Endothelial cell of umbilical vein (primary cell): ENCODE measurements at regions not wholly inside any gene's neighbourhood (a gene's known extent, or its start where the extent isn't known, plus 50 kb on each side); places are given as distances from the start of the nearest gene placed in this dataset.

ENCODE experiments used
- BruUV-seq: library from RNA; stranded (reverse); fragments of 400-500 nt; replicated peaks from 2 replicates; lab custom pipeline; 2021; lab: Mats Ljungman, UMichigan
- CTCF ChIA-PET: fragments of 300-600, 350-600 bp; sonication (Branson Sonifier 250); formaldehyde crosslinking; loops from one replicate; lab custom pipeline; 2021; ENCODE audit warnings: antibody characterized with exemption, inconsistent platforms; lab: Charles Lee
- POLR2A ChIA-PET: fragments of 300-600, 350-600 bp; sonication (Branson Sonifier 250); formaldehyde crosslinking; loops from one replicate; lab custom pipeline; 2021; ENCODE audit warnings: antibody characterized with exemption, inconsistent platforms; lab: Charles Lee
- DNase-seq: peaks from one replicate; pipeline ENCODE4 v3.0.0-alpha.2; 2011; ENCODE audit warnings: low read depth, low spot score
- FAIRE-seq: peaks from 2 replicates; lab custom pipeline; 2011; peaks lifted over from hg19 to GRCh38; lab: Jason Lieb, UNC
- H2AFZ ChIP-seq: 2 replicates; pipeline ENCODE4 v1.6.0; 2012; ENCODE audit warnings: low read depth, low read length, control low read depth, inconsistent platforms
- H3K27ac ChIP-seq: 2 replicates; pipeline ENCODE4 v1.5.1; 2011; ENCODE audit warnings: low read depth, mild to moderate bottlenecking, control low read depth, low read length, moderate library complexity; ENCODE audit not compliant: insufficient read depth
- H3K27me3 ChIP-seq, 2 experiments: 2 replicates each; pipeline versions ENCODE4 v1.6.0 to v1.6.1; 2011; ENCODE audit warnings: low read length in 2 of 2, mixed read lengths in 1 of 2; ENCODE audit not compliant: control insufficient read depth in 2 of 2, insufficient read depth in 2 of 2
- H3K36me3 ChIP-seq, 2 experiments: 2 replicates in 1 of 2; 3 replicates in 1 of 2; pipeline ENCODE4 v1.5.1; 2011; ENCODE audit warnings: low read length in 2 of 2, mild to moderate bottlenecking in 1 of 2, moderate library complexity in 1 of 2; ENCODE audit not compliant: control insufficient read depth in 2 of 2, insufficient read depth in 2 of 2; ENCODE audit errors: extremely low read depth in 1 of 2
- H3K4me1 ChIP-seq: 3 replicates; pipeline ENCODE4 v1.5.1; 2011; ENCODE audit warnings: mild to moderate bottlenecking, low read length; ENCODE audit not compliant: control insufficient read depth, insufficient read depth; ENCODE audit errors: extremely low read depth
- H3K4me2 ChIP-seq: 2 replicates; pipeline ENCODE4 v1.6.1; 2011; ENCODE audit warnings: low read length, control low read depth, mixed read lengths; ENCODE audit not compliant: insufficient read depth
- H3K4me3 ChIP-seq, 3 experiments: fragments of 200-600 bp in 1 of 3; sonication (generic), shearing (Covaris generic) in 1 of 3; replicated peaks in 1 of 3; 2 replicates each; pipeline ENCODE4 v1.5.1; 2011 to 2016; ENCODE audit warnings: control low read depth in 3 of 3, low read length in 3 of 3, mild to moderate bottlenecking in 2 of 3, inconsistent platforms in 1 of 3, low read depth in 1 of 3, moderate library complexity in 1 of 3; ENCODE audit not compliant: insufficient read depth in 1 of 3
- H3K79me2 ChIP-seq: 2 replicates; pipeline ENCODE4 v1.6.0; 2012; ENCODE audit warnings: low read length, inconsistent platforms; ENCODE audit not compliant: control insufficient read depth, insufficient read depth
- H3K9ac ChIP-seq: replicated peaks from 2 replicates; pipeline ENCODE3; 2011; ENCODE audit warnings: low read length, control low read depth; ENCODE audit not compliant: insufficient read depth; ENCODE audit errors: extremely low read depth
- H3K9me1 ChIP-seq: replicated peaks from 3 replicates; pipeline ENCODE4 v1.6.0; 2011; ENCODE audit warnings: mild to moderate bottlenecking, low read length; ENCODE audit not compliant: control insufficient read depth, insufficient read depth; ENCODE audit errors: extremely low read depth
- H3K9me3 ChIP-seq: replicated peaks from 2 replicates; pipeline ENCODE4 v1.5.1; 2012; ENCODE audit warnings: low read length, inconsistent platforms; ENCODE audit not compliant: control insufficient read depth, insufficient read depth
- H4K20me1 ChIP-seq: replicated peaks from 2 replicates; pipeline ENCODE3; 2011; ENCODE audit warnings: mild to moderate bottlenecking, low read length; ENCODE audit not compliant: control insufficient read depth, insufficient read depth; ENCODE audit errors: extremely low read depth
- EZH2 ChIP-seq: IDR thresholded peaks from 2 replicates; pipeline ENCODE4 v1.6.1; 2012; ENCODE audit warnings: borderline replicate concordance, low read depth, mild to moderate bottlenecking, moderate library complexity, low read length, inconsistent platforms; ENCODE audit not compliant: severe bottlenecking
- FOS ChIP-seq: IDR thresholded peaks from 2 replicates; pipeline ENCODE4 v1.6.1; 2011; ENCODE audit warnings: mild to moderate bottlenecking, low read length, moderate library complexity, borderline replicate concordance; ENCODE audit not compliant: insufficient read depth
- GATA2 ChIP-seq: IDR thresholded peaks from 2 replicates; pipeline ENCODE4 v1.7.0; 2011; ENCODE audit warnings: low read depth, mild to moderate bottlenecking, moderate library complexity, mixed read lengths, low read length; ENCODE audit not compliant: insufficient read length, insufficient read depth
- JUN ChIP-seq: IDR thresholded peaks from 2 replicates; pipeline ENCODE4 v1.6.1; 2011; ENCODE audit warnings: borderline replicate concordance, low read depth; ENCODE audit not compliant: insufficient read length, insufficient read depth
- MAX ChIP-seq: IDR thresholded peaks from 2 replicates; pipeline ENCODE4 v1.6.1; 2011; ENCODE audit not compliant: insufficient read depth, insufficient read length
- MYC ChIP-seq: IDR thresholded peaks from one replicate; pipeline ENCODE4 v1.6.1; 2011; ENCODE audit warnings: mild to moderate bottlenecking, low read depth, low read length
- POLR2A ChIP-seq: IDR thresholded peaks from 2 replicates; pipeline ENCODE4 v1.6.1; 2012; ENCODE audit warnings: low read depth, mild to moderate bottlenecking, control low read depth, low read length
- POLR2AphosphoS5 ChIP-seq: IDR thresholded peaks from 2 replicates; pipeline ENCODE4 v1.6.1; 2012; ENCODE audit warnings: low read depth, mild to moderate bottlenecking, control low read depth, low read length, moderate library complexity; ENCODE audit not compliant: insufficient read depth
- dilution Hi-C: fragments of 300-500 bp; cut with MboI; formaldehyde crosslinking; loops from one replicate; pipeline ENCODE4 v1.15.0; 2019; ENCODE audit warnings: low sequenced_read_pairs; ENCODE audit not compliant: extremely low pct_ligation_motif_present
- intact Hi-C: fragments of 100-400 bp; cut with micrococcal nuclease; formaldehyde crosslinking; loops from one replicate; pipeline ENCODE4 v1.10.0; 2022
- TF ChIP-seq, protein P1 (sequence below), 2 donors: IDR thresholded peaks; 1 replicate in 1 of 2; 2 replicates in 1 of 2; pipeline ENCODE4 v1.5.1; 2011; ENCODE audit warnings: low read length in 2 of 2, mild to moderate bottlenecking in 2 of 2, moderate library complexity in 2 of 2, control low read depth in 1 of 2, inconsistent platforms in 1 of 2, low read depth in 1 of 2; ENCODE audit not compliant: insufficient read depth in 1 of 2; ENCODE audit errors: extremely low read depth in 1 of 2

- no peaks in the 10 kb centered on the region for H3K9me3 ChIP-seq
- H3K9ac ChIP-seq, result no peak overlapping the region
- H3K4me2 ChIP-seq, result no peak overlapping the region
- ChIA-PET POLR2A (no interaction called here), CTCF (interaction anchor here (1.3 kb wide), 1 partner anchor 13 kb away, joined by 3 read pairs; no protein-coding TSS in a partner anchor)
- H3K36me3 ChIP-seq, result no peaks in the 10 kb centered on the region
- intact Hi-C loops (loop anchor here (10.0 kb wide), 1 partner anchor 80 kb away; no protein-coding TSS in a partner anchor), dilution Hi-C loops (no loop called here)
- no peak overlapping the region for H3K4me3 ChIP-seq
- no peaks in the 10 kb centered on the region for H3K9me1 ChIP-seq
- no TSS peak for BruUV-seq
- no peak for DNase-seq
- no peaks in the 10 kb centered on the region for H4K20me1 ChIP-seq
- H3K27ac ChIP-seq, result no peak overlapping the region
- no peak overlapping the region for H2AFZ ChIP-seq
- FAIRE-seq, result no peak
- H3K79me2 ChIP-seq, result no peaks in the 10 kb centered on the region
- TF ChIP-seq JUN (no peak), POLR2A (no peak), POLR2AphosphoS5 (no peak), MAX (no peak), GATA2 (no peak), MYC (no peak), FOS (no peak), EZH2 (no peak)
- TF ChIP-seq, protein P1, sequence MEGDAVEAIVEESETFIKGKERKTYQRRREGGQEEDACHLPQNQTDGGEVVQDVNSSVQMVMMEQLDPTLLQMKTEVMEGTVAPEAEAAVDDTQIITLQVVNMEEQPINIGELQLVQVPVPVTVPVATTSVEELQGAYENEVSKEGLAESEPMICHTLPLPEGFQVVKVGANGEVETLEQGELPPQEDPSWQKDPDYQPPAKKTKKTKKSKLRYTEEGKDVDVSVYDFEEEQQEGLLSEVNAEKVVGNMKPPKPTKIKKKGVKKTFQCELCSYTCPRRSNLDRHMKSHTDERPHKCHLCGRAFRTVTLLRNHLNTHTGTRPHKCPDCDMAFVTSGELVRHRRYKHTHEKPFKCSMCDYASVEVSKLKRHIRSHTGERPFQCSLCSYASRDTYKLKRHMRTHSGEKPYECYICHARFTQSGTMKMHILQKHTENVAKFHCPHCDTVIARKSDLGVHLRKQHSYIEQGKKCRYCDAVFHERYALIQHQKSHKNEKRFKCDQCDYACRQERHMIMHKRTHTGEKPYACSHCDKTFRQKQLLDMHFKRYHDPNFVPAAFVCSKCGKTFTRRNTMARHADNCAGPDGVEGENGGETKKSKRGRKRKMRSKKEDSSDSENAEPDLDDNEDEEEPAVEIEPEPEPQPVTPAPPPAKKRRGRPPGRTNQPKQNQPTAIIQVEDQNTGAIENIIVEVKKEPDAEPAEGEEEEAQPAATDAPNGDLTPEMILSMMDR (IDR thresholded peaks at IDR 0.05; ENCODE audit: extremely low read depth in 1 of 2, insufficient read depth in 1 of 2, low read depth in 1 of 2, low read length in 2 of 2), result no peak
- no peaks in the 10 kb centered on the region for H3K4me1 ChIP-seq
- peaks cover 0 to 3% of the 10 kb centered on the region in 2 experiments for H3K27me3 ChIP-seq
Measured at GRCh38 chr5:72705178-72705577, 111.3 kb upstream of the TNPO1 start.
